Mammary epithelial cell (primary cell): ENCODE measurements at regions not wholly inside any gene's neighbourhood (a gene's known extent, or its start where the extent isn't known, plus 50 kb on each side); places are given as distances from the start of the nearest gene placed in this dataset.

Source experiments
- CTCF ChIP-seq, 2 donors: IDR thresholded peaks in 1 of 2; conservative IDR thresholded peaks in 1 of 2; 2 replicates each; pipeline ENCODE4 v1.5.1; 2011 to 2012; ENCODE audit warnings: inconsistent platforms in 2 of 2, low read length in 2 of 2, mild to moderate bottlenecking in 2 of 2, control low read depth in 1 of 2, low read depth in 1 of 2; ENCODE audit not compliant: insufficient read depth in 1 of 2; ENCODE audit errors: extremely low read depth in 1 of 2
- EZH2 ChIP-seq: IDR thresholded peaks from 2 replicates; pipeline ENCODE4 v1.6.1; 2012; ENCODE audit warnings: low read length, inconsistent platforms, borderline replicate concordance

DNA sequence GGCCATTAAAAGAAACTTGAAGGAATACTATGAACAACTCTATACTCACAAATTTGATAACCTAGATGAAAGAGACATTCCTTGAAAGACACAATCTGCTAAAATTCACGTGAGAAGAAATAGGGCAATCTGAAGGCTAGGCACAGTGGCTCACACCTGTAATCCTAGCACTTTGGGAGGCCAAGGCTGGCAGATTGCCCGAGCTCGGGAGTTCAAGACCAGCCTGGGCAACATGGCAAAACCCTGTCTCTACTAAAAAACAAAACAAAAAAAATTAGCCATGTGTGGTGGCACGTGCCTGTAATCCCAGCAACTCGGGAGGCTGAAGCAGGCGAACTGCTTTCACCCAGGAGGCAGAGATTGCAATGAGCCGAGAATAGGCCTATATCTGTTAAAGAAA, 104.8 kb downstream of the HES1 start:
- TF ChIP-seq CTCF (conservative IDR thresholded peaks at IDR 0.05 in 1 of 2, IDR thresholded peaks at IDR 0.05 in 1 of 2; ENCODE audit: extremely low read depth in 1 of 2, insufficient read depth in 1 of 2, low read depth in 1 of 2, low read length in 2 of 2) = no peak
- TF ChIP-seq EZH2 = no peak
